ENCODE measurements at regions not wholly inside any gene's neighbourhood (a gene's known extent, or its start where the extent isn't known, plus 50 kb on each side); places are given as distances from the start of the nearest gene placed in this dataset.
"Not testable (repeated sequence)": the region's sequence is repeated elsewhere in the genome, so short reads cannot be mapped to it uniquely, and the experiment has no call there.

- no peak for DNase-seq
These were observed 54.8 kb downstream of the OTUD1 start for GRCh38 chr10:23493711-23494110.

GRCh38 chr10:23496727-23497126, 57.9 kb downstream of the OTUD1 start:
- no peak for DNase-seq

- DNase-seq = no peak
These were observed 60.7 kb downstream of the OTUD1 start for GRCh38 chr10:23499372-23500132.

- DNase-seq = no peak
These were observed 67.1 kb downstream of the OTUD1 start for GRCh38 chr10:23505797-23506465.

- DNase-seq = no peak
These were observed 73.6 kb downstream of the OTUD1 start for GRCh38 chr10:23512355-23513058.

- not testable (repeated sequence) for DNase-seq
These were observed 74.7 kb downstream of the OTUD1 start for GRCh38 chr10:23513621-23514020.

- no peak for DNase-seq
These were observed 75.4 kb downstream of the OTUD1 start for GRCh38 chr10:23514321-23514720.

- DNase-seq = no peak
These were observed 77.7 kb downstream of the OTUD1 start for GRCh38 chr10:23516530-23516929.

GRCh38 chr10:23517155-23517554, 78.3 kb downstream of the OTUD1 start:
- DNase-seq = no peak

- no peak for DNase-seq
These were observed 82.9 kb downstream of the OTUD1 start for GRCh38 chr10:23521735-23522134.

- no peak for DNase-seq
These were observed 83.5 kb downstream of the OTUD1 start for GRCh38 chr10:23522345-23522744.

- no peak for DNase-seq
These were observed 84.4 kb downstream of the OTUD1 start for GRCh38 chr10:23523251-23523650.

GRCh38 chr10:23525406-23525805, 86.5 kb downstream of the OTUD1 start:
- DNase-seq = no peak

GRCh38 chr10:23528419-23528818, 89.5 kb downstream of the OTUD1 start:
- DNase-seq = no peak

GRCh38 chr10:23529625-23530024, 90.8 kb downstream of the OTUD1 start:
- no peak for DNase-seq

GRCh38 chr10:23530079-23530478, 91.2 kb downstream of the OTUD1 start:
- no peak for DNase-seq

GRCh38 chr10:23533212-23533611, 94.3 kb downstream of the OTUD1 start:
- DNase-seq = no peak

GRCh38 chr10:23534326-23534725, 95.5 kb downstream of the OTUD1 start:
- no peak for DNase-seq

GRCh38 chr10:23534761-23535160, 95.9 kb downstream of the OTUD1 start:
- DNase-seq = no peak

- DNase-seq = no peak
These were observed 96.5 kb downstream of the OTUD1 start for GRCh38 chr10:23535381-23535780.

GRCh38 chr10:23538968-23539367, 100.1 kb downstream of the OTUD1 start:
- no peak for DNase-seq

GRCh38 chr10:23540401-23541030, 101.6 kb downstream of the OTUD1 start:
- DNase-seq = no peak

GRCh38 chr10:23543691-23544380, 105.0 kb downstream of the OTUD1 start:
- DNase-seq = no peak
